HG03439 (cell line): ENCODE measurements at regions not wholly inside any gene's neighbourhood (a gene's known extent, or its start where the extent isn't known, plus 50 kb on each side); places are given as distances from the start of the nearest gene placed in this dataset.

Experiments used
- ATAC-seq: cut with Tn5 transposase; IDR thresholded peaks from one replicate; pipeline ENCODE4 v1.9.1; 2021; ENCODE audit warnings: mild to moderate bottlenecking, moderate library complexity; ENCODE audit not compliant: unreplicated experiment

- ATAC-seq: no peak
Measured at GRCh38 chr1:190540366-190540765, 62.7 kb upstream of the BRINP3 start.

GRCh38 chr1:190551638-190552037 lies 74.0 kb upstream of the BRINP3 start:
- no peak for ATAC-seq

- ATAC-seq: no peak
Measured at GRCh38 chr1:190560161-190560681, 82.6 kb upstream of the BRINP3 start.

- no peak for ATAC-seq
Measured at GRCh38 chr1:190563230-190563629, 85.6 kb upstream of the BRINP3 start.

GRCh38 chr1:190564117-190564516 lies 86.5 kb upstream of the BRINP3 start:
- ATAC-seq: no peak

GRCh38 chr1:190578017-190578416 lies 100.4 kb upstream of the BRINP3 start:
- no peak for ATAC-seq

GRCh38 chr1:190578526-190578925 lies 100.9 kb upstream of the BRINP3 start:
- no peak for ATAC-seq

GRCh38 chr1:190579552-190580193 lies 102.0 kb upstream of the BRINP3 start:
- no peak for ATAC-seq

GRCh38 chr1:190583862-190584261 lies 106.2 kb upstream of the BRINP3 start:
- ATAC-seq: no peak

- no peak for ATAC-seq
Measured at GRCh38 chr1:190588424-190588823, 110.8 kb upstream of the BRINP3 start.

GRCh38 chr1:190595438-190595837 lies 117.8 kb upstream of the BRINP3 start:
- ATAC-seq: no peak

GRCh38 chr1:190597294-190597693 lies 119.6 kb upstream of the BRINP3 start:
- ATAC-seq: no peak

GRCh38 chr1:190599670-190600069 lies 122.0 kb upstream of the BRINP3 start:
- no peak for ATAC-seq

GRCh38 chr1:190602325-190602724 lies 124.7 kb upstream of the BRINP3 start:
- ATAC-seq: no peak

- ATAC-seq: no peak
Measured at GRCh38 chr1:190608282-190608681, 130.6 kb upstream of the BRINP3 start.

- no peak for ATAC-seq
Measured at GRCh38 chr1:190615818-190616217, 138.2 kb upstream of the BRINP3 start.

- ATAC-seq: no peak
Measured at GRCh38 chr1:190616235-190616634, 138.6 kb upstream of the BRINP3 start.

GRCh38 chr1:190619724-190620123 lies 142.1 kb upstream of the BRINP3 start:
- no peak for ATAC-seq

- ATAC-seq: no peak
Measured at GRCh38 chr1:190633488-190633887, 155.8 kb upstream of the BRINP3 start.

GRCh38 chr1:190634134-190634533 lies 156.5 kb upstream of the BRINP3 start:
- no peak for ATAC-seq

GRCh38 chr1:190649553-190649952 lies 171.9 kb upstream of the BRINP3 start:
- ATAC-seq: no peak

GRCh38 chr1:190658907-190659306 lies 181.2 kb upstream of the BRINP3 start:
- no peak for ATAC-seq

GRCh38 chr1:190663962-190664361 lies 186.3 kb upstream of the BRINP3 start:
- ATAC-seq: no peak
